ENCODE measurements at regions not wholly inside any gene's neighbourhood (a gene's known extent, or its start where the extent isn't known, plus 50 kb on each side); places are given as distances from the start of the nearest gene placed in this dataset.

DNA sequence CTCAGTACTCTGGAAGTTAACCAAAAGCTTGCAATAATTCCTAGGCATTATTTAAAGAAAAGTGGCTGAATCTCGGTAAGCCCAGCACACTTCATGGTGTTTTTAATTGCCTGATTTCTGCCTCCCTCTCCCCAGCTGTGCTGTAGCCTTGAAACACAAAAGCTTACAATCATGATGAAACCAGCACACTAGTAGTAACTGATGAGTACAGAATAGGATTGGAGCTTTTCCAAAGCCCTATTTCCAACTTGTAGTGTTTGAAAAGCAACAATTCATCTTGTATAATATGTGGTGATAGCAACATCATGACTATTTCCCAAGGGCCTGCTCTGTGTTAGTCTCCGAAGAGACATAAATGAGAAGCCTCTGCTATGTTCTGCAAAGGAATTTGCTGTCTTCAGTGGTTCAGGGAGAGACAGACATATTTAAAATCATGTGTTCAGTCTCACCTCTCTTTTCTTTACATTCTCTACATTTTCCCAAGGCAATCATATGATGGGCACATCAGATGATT, 1015.0 kb downstream of the BCL11A start:
- Mint-ChIP-seq H3K36me3 (ENCODE audit: insufficient read depth) (no peaks in the 10 kb centered on the region), H3K4me3 (no peak overlapping the region), H3K9me3 (peaks cover 17% of the 10 kb centered on the region), H3K27ac (ENCODE audit: low read depth) (no peak overlapping the region), H3K4me1 (no peaks in the 10 kb centered on the region), H3K27me3 (no peaks in the 10 kb centered on the region)
- no peak for ATAC-seq (replicated peaks; ENCODE audit: extremely low read depth, poor library complexity, severe bottlenecking)
- DNase-seq (ENCODE audit: low spot score in 2 of 2): no peak

GRCh38 chr2:59532808-59533207, 1020.6 kb downstream of the BCL11A start:
- Mint-ChIP-seq H3K27me3 (no peaks in the 10 kb centered on the region), H3K9me3 (peaks cover 12% of the 10 kb centered on the region), H3K4me1 (no peaks in the 10 kb centered on the region), H3K4me3 (no peak overlapping the region), H3K27ac (ENCODE audit: low read depth) (no peak overlapping the region), H3K36me3 (ENCODE audit: insufficient read depth) (no peaks in the 10 kb centered on the region)
- DNase-seq (ENCODE audit: low spot score in 2 of 2) (no peak), ATAC-seq (replicated peaks; ENCODE audit: extremely low read depth, poor library complexity, severe bottlenecking) (no peak)

DNA sequence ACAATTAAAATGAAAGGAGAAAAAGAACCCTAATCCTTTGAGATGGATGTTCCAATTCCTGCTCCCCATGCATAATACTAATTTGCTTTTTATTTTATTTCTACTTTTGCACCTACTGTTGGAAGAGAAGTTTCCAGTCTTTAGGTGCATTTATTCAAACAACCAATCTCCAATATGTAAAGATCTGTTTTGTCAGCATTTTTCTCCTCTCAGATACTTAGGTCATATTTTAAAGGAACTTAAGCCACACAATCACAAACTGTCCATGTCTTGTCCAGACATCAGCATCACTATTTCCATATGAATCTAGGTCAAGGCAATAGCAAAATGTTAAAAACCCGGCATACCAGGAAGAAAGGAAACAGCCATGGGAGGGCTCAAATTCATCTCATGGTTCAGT, 1023.2 kb downstream of the BCL11A start:
- H3K27ac Mint-ChIP-seq (ENCODE audit: low read depth): no peak overlapping the region
- H3K4me3 Mint-ChIP-seq: no peak overlapping the region
- H3K27me3 Mint-ChIP-seq: no peaks in the 10 kb centered on the region
- H3K36me3 Mint-ChIP-seq (ENCODE audit: insufficient read depth): no peaks in the 10 kb centered on the region
- no peaks in the 10 kb centered on the region for H3K4me1 Mint-ChIP-seq
- DNase-seq (ENCODE audit: low spot score in 2 of 2) (no peak), ATAC-seq (replicated peaks; ENCODE audit: extremely low read depth, poor library complexity, severe bottlenecking) (no peak)
- peaks cover 23% of the 10 kb centered on the region for H3K9me3 Mint-ChIP-seq

DNA sequence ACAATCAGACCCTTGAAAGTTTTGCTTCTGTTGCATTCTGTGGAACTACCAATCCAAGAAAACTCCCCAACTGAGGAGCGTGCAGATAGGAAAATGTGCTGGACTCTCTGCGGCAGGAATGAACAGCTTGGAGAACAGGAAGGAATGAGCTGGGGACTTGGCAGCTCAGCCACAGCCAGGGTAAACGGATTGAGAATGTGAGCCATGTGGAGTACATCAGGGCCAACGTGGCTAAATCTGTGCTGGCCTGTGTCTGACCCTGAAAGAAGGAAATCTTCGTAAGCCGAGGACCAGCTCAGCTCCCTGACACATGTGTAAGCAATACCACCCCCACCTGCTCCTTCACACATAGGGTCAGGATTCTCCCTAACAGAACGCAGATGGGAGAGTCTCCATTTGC, 1023.7 kb downstream of the BCL11A start:
- Mint-ChIP-seq H3K27ac (ENCODE audit: low read depth) (no peak overlapping the region), H3K4me3 (no peak overlapping the region), H3K9me3 (peaks cover 21% of the 10 kb centered on the region), H3K36me3 (ENCODE audit: insufficient read depth) (no peaks in the 10 kb centered on the region), H3K27me3 (no peaks in the 10 kb centered on the region), H3K4me1 (no peaks in the 10 kb centered on the region)
- ATAC-seq (replicated peaks; ENCODE audit: extremely low read depth, poor library complexity, severe bottlenecking) (no peak), DNase-seq (ENCODE audit: low spot score in 2 of 2) (no peak)

GRCh38 chr2:59528525-59528924, 1024.9 kb downstream of the BCL11A start:
- no peaks in the 10 kb centered on the region for H3K27me3 Mint-ChIP-seq
- ATAC-seq (replicated peaks; ENCODE audit: extremely low read depth, poor library complexity, severe bottlenecking) (no peak), DNase-seq (ENCODE audit: low spot score in 2 of 2) (no peak)
- H3K4me3 Mint-ChIP-seq: no peak overlapping the region
- H3K36me3 Mint-ChIP-seq (ENCODE audit: insufficient read depth): no peaks in the 10 kb centered on the region
- peaks cover 19% of the 10 kb centered on the region for H3K9me3 Mint-ChIP-seq
- no peaks in the 10 kb centered on the region for H3K4me1 Mint-ChIP-seq
- no peak overlapping the region for H3K27ac Mint-ChIP-seq (ENCODE audit: low read depth)

GRCh38 chr2:59502981-59503380, 1050.5 kb downstream of the BCL11A start:
- no peak for ATAC-seq (replicated peaks; ENCODE audit: extremely low read depth, poor library complexity, severe bottlenecking)
- Mint-ChIP-seq H3K27ac (ENCODE audit: low read depth) (no peak overlapping the region), H3K9me3 (peaks cover 13% of the 10 kb centered on the region), H3K27me3 (no peaks in the 10 kb centered on the region), H3K4me1 (no peaks in the 10 kb centered on the region), H3K36me3 (ENCODE audit: insufficient read depth) (no peaks in the 10 kb centered on the region), H3K4me3 (no peak overlapping the region)
- no peak for DNase-seq (ENCODE audit: low spot score in 2 of 2)

- no peak overlapping the region for H3K27ac Mint-ChIP-seq (ENCODE audit: low read depth)
- peaks cover 7% of the 10 kb centered on the region for H3K9me3 Mint-ChIP-seq
- ATAC-seq (replicated peaks; ENCODE audit: extremely low read depth, poor library complexity, severe bottlenecking) (no peak), DNase-seq (ENCODE audit: low spot score in 2 of 2) (no peak)
- no peak overlapping the region for H3K4me3 Mint-ChIP-seq
- H3K27me3 Mint-ChIP-seq: no peaks in the 10 kb centered on the region
- H3K36me3 Mint-ChIP-seq (ENCODE audit: insufficient read depth): no peaks in the 10 kb centered on the region
- no peaks in the 10 kb centered on the region for H3K4me1 Mint-ChIP-seq
Observed at GRCh38 chr2:59490994-59491393, 1062.5 kb downstream of the BCL11A start.

GRCh38 chr2:59490192-59490591, 1063.3 kb downstream of the BCL11A start:
- Mint-ChIP-seq H3K4me3 (no peak overlapping the region), H3K36me3 (ENCODE audit: insufficient read depth) (no peaks in the 10 kb centered on the region), H3K4me1 (no peaks in the 10 kb centered on the region), H3K27me3 (no peaks in the 10 kb centered on the region), H3K27ac (ENCODE audit: low read depth) (no peak overlapping the region), H3K9me3 (no peaks in the 10 kb centered on the region)
- ATAC-seq (replicated peaks; ENCODE audit: extremely low read depth, poor library complexity, severe bottlenecking) (no peak), DNase-seq (ENCODE audit: low spot score in 2 of 2) (no peak)

DNA sequence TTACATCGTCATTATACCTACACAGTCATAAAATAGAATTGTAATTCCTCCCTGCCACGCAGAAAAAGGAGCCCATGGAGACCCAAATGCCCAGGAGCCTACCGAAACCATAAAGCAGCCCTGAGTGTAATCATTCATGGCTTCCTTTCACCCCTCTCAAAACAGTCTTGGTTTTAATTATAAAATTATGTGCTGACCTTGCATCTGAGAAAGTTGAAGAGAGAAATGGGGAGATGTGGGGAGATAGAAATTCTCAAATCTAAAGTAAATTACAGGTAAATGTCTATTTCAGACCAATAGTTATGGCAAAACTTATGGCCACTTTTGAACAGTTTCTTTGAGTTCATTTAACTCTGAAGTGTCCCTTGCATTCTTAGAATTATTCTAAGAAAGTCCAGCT, 1068.8 kb downstream of the BCL11A start:
- Mint-ChIP-seq H3K27me3 (no peaks in the 10 kb centered on the region), H3K4me3 (no peak overlapping the region), H3K27ac (ENCODE audit: low read depth) (no peak overlapping the region), H3K4me1 (no peaks in the 10 kb centered on the region), H3K36me3 (ENCODE audit: insufficient read depth) (no peaks in the 10 kb centered on the region), H3K9me3 (peaks cover 4% of the 10 kb centered on the region)
- DNase-seq (ENCODE audit: low spot score in 2 of 2) (no peak), ATAC-seq (replicated peaks; ENCODE audit: extremely low read depth, poor library complexity, severe bottlenecking) (no peak)

DNA sequence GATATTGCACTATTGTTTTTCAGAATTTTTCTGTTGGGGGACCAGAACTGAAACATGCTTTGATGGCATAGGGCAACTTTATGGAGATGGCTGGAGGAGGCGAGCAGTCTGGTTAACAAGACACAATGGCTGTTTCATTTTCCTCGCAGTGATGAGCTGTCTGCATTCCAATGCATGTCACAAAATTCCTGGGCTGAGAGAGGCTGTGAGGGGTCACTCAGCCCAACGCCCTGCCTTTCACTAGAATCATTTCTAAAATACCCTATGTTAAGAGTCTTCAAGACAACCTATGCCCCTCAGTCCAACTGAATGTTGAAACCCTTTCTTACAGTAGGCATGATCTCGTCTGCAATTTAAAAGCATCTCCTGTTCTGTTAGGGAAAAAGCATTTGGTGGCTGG, 1090.0 kb downstream of the BCL11A start:
- Mint-ChIP-seq H3K27me3 (no peaks in the 10 kb centered on the region), H3K4me1 (no peaks in the 10 kb centered on the region), H3K36me3 (ENCODE audit: insufficient read depth) (no peaks in the 10 kb centered on the region), H3K27ac (ENCODE audit: low read depth) (no peak overlapping the region), H3K4me3 (no peak overlapping the region), H3K9me3 (peaks cover 7% of the 10 kb centered on the region)
- no peak for DNase-seq (ENCODE audit: low spot score in 2 of 2)
- no peak for ATAC-seq (replicated peaks; ENCODE audit: extremely low read depth, poor library complexity, severe bottlenecking)

DNA sequence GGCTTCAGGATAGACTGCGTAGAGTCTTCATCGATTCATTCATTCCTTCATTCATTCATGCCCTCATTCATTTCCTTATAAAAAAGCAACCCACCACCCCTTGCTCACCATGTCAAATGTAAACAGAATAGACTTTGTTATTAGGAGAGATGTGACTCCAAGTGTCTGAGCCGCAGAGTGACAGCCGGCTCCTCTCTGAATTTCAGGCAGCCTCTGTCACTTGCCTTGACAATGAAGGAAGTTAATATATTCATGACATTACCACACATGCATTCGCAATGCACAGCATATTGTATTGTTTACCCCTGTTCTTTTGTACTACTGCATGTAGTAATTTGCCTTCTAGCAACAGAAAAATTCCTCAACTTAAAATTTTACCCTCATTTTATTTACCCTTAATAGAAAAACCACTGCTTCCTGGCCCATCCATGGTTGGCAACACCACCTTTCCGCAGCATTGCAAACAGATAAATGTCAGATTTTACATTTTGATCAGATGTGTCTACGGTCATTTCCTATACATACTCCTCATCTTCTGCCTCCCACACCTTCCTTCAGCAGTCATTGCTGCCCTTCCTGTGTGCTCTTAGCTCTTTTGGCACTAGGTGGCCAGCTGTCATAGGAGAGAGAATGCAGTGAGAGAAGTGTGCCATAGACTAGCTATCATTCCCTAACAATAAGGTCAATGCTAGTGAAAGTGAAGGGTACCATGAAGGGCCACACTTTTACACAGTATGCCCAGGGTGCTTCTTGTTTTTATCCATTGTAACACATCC, 1090.8 kb downstream of the BCL11A start:
- Mint-ChIP-seq H3K27ac (ENCODE audit: low read depth) (no peak overlapping the region), H3K4me1 (no peaks in the 10 kb centered on the region), H3K4me3 (no peak overlapping the region), H3K27me3 (no peaks in the 10 kb centered on the region), H3K9me3 (peaks cover 7% of the 10 kb centered on the region), H3K36me3 (ENCODE audit: insufficient read depth) (no peaks in the 10 kb centered on the region)
- no peak for DNase-seq (ENCODE audit: low spot score in 2 of 2)
- ATAC-seq (replicated peaks; ENCODE audit: extremely low read depth, poor library complexity, severe bottlenecking): no peak

GRCh38 chr2:59461127-59461526, 1092.3 kb downstream of the BCL11A start:
- DNase-seq (ENCODE audit: low spot score in 2 of 2): no peak
- Mint-ChIP-seq H3K36me3 (ENCODE audit: insufficient read depth) (no peaks in the 10 kb centered on the region), H3K27ac (ENCODE audit: low read depth) (no peak overlapping the region), H3K4me1 (no peaks in the 10 kb centered on the region), H3K27me3 (no peaks in the 10 kb centered on the region), H3K4me3 (no peak overlapping the region), H3K9me3 (peaks cover 12% of the 10 kb centered on the region)
- no peak for ATAC-seq (replicated peaks; ENCODE audit: extremely low read depth, poor library complexity, severe bottlenecking)

- Mint-ChIP-seq H3K36me3 (ENCODE audit: insufficient read depth) (no peaks in the 10 kb centered on the region), H3K27me3 (no peaks in the 10 kb centered on the region), H3K9me3 (peaks cover 14% of the 10 kb centered on the region), H3K27ac (ENCODE audit: low read depth) (no peak overlapping the region), H3K4me3 (no peak overlapping the region), H3K4me1 (no peaks in the 10 kb centered on the region)
- DNase-seq (ENCODE audit: low spot score in 2 of 2) (no peak), ATAC-seq (replicated peaks; ENCODE audit: extremely low read depth, poor library complexity, severe bottlenecking) (no peak)
Observed at GRCh38 chr2:59458800-59459199, 1094.7 kb downstream of the BCL11A start.
